GM06990 (cell line): ENCODE measurements at regions not wholly inside any gene's neighbourhood (a gene's known extent, or its start where the extent isn't known, plus 50 kb on each side); places are given as distances from the start of the nearest gene placed in this dataset.
"Not testable (repeated sequence)": the region's sequence is repeated elsewhere in the genome, so short reads cannot be mapped to it uniquely, and the experiment has no call there.

Source experiments
- DNase-seq: peaks from one replicate; pipeline ENCODE4 v3.0.0-alpha.2; 2011; ENCODE audit not compliant: insufficient read length; ENCODE audit errors: extremely low read depth
- H3K27me3 ChIP-seq: replicated peaks from 2 replicates; pipeline ENCODE4 v1.6.0; 2011; ENCODE audit warnings: low read length; ENCODE audit not compliant: control insufficient read depth, insufficient read depth
- H3K36me3 ChIP-seq: 2 replicates; pipeline ENCODE4 v1.5.1; 2011; ENCODE audit warnings: low read length; ENCODE audit not compliant: control insufficient read depth, insufficient read depth
- H3K4me3 ChIP-seq: replicated peaks from 2 replicates; pipeline ENCODE4 v1.5.1; 2011; ENCODE audit warnings: low read depth, mild to moderate bottlenecking, control low read depth, low read length
- TF ChIP-seq, protein P1 (sequence below): IDR thresholded peaks from 2 replicates; pipeline ENCODE4 v1.5.1; 2011; ENCODE audit warnings: low read length, control low read depth, mild to moderate bottlenecking, inconsistent platforms; ENCODE audit not compliant: insufficient read depth, poor library complexity, severe bottlenecking

DNA sequence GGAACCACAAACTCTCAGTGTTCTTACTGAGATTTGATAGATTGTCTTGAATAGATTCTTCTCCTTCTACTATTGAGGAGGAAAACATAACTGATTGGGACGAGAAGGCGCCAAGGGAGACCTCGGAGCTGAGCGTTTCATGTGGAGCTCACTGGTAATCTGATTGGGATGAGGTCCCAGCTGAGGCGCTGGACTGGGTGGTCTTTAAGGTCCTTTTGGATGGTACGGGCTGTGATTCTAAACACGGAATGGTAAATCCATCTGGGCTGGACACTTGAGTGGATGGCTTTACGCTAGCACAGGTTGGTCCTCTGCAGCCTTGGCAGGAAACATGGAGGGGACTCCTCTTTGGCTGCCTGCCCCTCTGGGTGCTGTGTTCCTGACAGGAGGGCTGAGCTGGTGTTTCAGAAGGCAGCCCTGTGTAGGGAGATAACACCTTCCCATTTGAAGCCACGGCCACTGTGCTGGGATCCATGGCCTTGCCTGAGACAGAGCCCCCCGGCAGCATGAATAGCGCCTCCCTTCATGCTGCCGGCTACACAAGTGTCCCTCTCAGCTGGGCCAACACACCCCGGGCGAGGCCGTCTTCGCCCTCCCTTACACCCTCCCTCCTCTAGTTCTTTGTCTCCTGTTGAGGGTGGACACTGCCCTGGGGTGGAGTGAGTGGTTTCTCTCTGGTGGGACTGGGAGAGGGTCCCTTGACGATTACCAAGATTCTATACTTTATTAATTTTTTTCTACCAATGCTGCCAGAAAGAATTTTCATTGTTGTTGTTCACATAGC, 203.2 kb upstream of the SHH start:
- no peaks in the 10 kb centered on the region for H3K27me3 ChIP-seq
- H3K36me3 ChIP-seq = no peaks in the 10 kb centered on the region
- H3K4me3 ChIP-seq = no peak overlapping the region
- DNase-seq = no peak
- TF ChIP-seq, protein P1, sequence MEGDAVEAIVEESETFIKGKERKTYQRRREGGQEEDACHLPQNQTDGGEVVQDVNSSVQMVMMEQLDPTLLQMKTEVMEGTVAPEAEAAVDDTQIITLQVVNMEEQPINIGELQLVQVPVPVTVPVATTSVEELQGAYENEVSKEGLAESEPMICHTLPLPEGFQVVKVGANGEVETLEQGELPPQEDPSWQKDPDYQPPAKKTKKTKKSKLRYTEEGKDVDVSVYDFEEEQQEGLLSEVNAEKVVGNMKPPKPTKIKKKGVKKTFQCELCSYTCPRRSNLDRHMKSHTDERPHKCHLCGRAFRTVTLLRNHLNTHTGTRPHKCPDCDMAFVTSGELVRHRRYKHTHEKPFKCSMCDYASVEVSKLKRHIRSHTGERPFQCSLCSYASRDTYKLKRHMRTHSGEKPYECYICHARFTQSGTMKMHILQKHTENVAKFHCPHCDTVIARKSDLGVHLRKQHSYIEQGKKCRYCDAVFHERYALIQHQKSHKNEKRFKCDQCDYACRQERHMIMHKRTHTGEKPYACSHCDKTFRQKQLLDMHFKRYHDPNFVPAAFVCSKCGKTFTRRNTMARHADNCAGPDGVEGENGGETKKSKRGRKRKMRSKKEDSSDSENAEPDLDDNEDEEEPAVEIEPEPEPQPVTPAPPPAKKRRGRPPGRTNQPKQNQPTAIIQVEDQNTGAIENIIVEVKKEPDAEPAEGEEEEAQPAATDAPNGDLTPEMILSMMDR = no peak

DNA sequence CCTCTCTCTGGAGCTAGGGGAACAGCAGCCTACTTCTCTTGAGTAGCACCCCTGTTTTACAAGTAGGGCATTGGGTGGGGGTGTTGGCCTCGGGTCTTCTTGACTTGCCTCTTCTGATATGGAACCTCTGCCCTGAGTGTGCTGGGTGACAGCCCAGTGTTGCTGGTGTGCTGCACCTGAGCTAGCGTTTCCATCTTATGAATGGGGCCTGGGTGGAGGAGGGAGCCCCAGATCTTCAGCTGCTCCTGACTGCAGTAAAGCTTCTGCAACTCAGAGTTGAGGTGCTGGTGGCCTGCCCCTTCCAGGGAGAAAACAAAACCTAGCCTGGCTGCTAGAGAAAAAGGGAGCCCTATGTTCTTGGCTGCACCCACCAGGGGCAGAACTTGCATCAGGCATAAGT, 202.5 kb upstream of the SHH start:
- Histone ChIP-seq H3K36me3 (no peaks in the 10 kb centered on the region), H3K27me3 (no peaks in the 10 kb centered on the region), H3K4me3 (no peak overlapping the region)
- TF ChIP-seq, protein P1 = no peak
- no peak for DNase-seq

DNA sequence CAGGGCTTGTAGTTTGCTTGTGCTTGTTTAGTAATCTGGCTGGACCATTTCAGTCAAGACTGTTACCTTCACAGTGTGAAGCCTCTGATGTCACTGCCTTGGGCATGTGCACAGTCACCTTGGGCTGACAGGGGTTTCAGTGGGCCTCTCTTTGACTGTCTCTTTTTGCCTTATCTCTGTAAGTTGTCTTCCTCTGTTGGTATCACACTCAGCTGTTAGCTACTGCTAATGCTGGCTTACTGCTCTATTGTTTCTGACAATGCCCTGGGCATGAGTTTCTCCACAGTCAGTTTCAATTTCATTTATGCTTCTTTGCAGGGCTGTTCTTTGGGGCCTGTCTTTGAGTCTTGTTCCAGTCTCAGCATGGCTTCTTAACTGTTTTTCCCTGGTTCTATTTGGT, 201.9 kb upstream of the SHH start:
- no peak for DNase-seq
- no peaks in the 10 kb centered on the region for H3K27me3 ChIP-seq
- TF ChIP-seq, protein P1 = no peak
- H3K4me3 ChIP-seq = no peak overlapping the region
- H3K36me3 ChIP-seq = no peaks in the 10 kb centered on the region

DNA sequence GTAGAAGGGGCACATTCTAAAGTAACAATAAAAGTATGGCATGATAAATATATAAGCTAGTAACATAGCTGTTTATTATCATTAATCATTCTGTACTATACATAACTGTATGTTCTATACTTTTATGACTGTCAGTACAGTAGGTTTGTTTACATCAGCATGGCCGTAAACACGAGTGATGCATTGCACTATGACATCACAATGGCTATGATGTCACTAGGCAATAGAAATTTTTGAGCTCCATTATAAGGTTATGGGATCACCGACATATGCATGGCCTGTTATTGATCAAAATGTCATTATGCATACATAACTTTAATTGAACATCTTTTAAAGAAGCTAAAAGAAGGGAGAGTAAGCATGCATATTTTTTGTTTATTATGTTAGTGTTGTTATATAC, 200.1 kb upstream of the SHH start:
- no peak for DNase-seq
- Histone ChIP-seq H3K27me3 (no peaks in the 10 kb centered on the region), H3K36me3 (no peaks in the 10 kb centered on the region), H3K4me3 (no peak overlapping the region)
- TF ChIP-seq, protein P1 = no peak

DNA sequence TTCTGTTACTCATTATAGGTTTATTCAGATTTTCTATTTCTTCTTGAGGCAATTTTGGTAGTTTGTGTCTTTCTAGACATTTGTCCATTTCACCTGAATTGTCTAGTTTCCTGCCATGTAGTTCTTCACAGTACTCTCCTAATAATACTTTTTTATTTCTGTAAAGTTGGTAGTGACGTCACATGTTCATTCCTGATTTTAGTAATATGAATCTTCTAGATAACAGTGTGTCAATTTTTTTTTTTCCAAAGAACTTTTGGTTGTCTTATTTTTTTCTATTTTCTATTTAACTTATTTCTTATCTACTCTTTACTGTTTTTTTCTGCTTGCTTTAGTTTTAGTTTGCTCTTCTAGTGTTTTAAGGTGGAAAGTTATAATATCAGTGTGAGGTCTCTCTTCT, 197.3 kb upstream of the SHH start:
- no peak for DNase-seq
- Histone ChIP-seq H3K4me3 (no peak overlapping the region), H3K27me3 (no peaks in the 10 kb centered on the region), H3K36me3 (no peaks in the 10 kb centered on the region)
- TF ChIP-seq, protein P1 = no peak

DNA sequence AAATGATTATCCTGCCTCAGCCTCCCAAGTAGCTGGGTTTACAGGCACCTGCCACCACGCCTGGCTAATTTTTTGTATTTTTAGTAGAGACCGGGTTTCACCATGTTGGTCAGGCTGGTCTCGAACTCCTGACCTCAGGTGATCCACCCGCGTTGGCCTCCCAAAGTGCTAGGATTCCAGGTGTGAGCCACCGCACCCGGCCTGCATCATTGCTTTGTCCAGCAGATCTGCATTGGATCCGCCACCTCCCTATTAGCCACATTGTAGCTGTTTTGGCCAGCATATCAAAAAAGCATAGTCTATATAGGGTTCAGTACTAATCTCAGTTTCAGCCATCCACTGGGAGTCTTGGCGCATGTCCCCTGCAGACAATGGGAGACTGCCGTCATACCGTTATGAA, 194.6 kb upstream of the SHH start:
- H3K4me3 ChIP-seq, DNase-seq, H3K27me3 ChIP-seq, H3K36me3 ChIP-seq: not testable (repeated sequence)
